Astrocyte of the cerebellum (primary cell): ENCODE measurements at regions not wholly inside any gene's neighbourhood (a gene's known extent, or its start where the extent isn't known, plus 50 kb on each side); places are given as distances from the start of the nearest gene placed in this dataset.

Source experiments
- DNase-seq: peaks from one replicate; pipeline ENCODE4 v3.0.0-alpha.2; 2011; ENCODE audit warnings: low read depth
- H3K4me3 ChIP-seq: 2 replicates; pipeline ENCODE4 v1.5.1; 2011; ENCODE audit warnings: mild to moderate bottlenecking, low read depth, low read length, moderate library complexity
- CTCF ChIP-seq: IDR thresholded peaks from 2 replicates; pipeline ENCODE4 v1.5.1; 2012; ENCODE audit warnings: low read length, low read depth, moderate library complexity, mild to moderate bottlenecking; ENCODE audit errors: missing control alignments
- in situ Hi-C: cut with HindIII; loops from 2 replicates; pipeline ENCODE4 v1.10.0; 2017; ENCODE audit warnings: low sequenced_read_pairs

GRCh38 chr12:87870493-87871460, 158.4 kb downstream of the C12orf50 start:
- no peak for DNase-seq
- TF ChIP-seq CTCF = no peak
- in situ Hi-C loops = no loop called here
- no peak overlapping the region for H3K4me3 ChIP-seq

DNA sequence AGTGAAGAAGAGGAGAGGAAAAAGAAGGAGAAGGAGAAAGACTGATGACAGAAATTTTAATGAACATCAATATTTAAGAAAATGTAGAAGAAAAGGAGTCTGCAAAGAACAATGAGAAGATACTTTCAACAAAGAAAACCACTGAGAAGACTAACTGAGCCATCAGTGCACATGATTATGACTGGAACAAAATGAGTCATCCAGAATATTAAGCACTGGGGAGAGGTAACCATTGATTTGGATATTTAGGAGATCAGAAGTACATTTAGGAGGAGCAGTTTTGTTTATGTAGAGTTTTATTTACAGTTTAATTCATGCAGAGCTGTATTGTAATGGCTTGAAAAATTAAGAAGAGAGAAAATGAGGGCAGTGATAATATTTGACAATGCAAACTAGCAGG, 159.1 kb downstream of the C12orf50 start:
- TF ChIP-seq CTCF = no peak

GRCh38 chr12:87866578-87867292, 162.5 kb downstream of the C12orf50 start:
- no peak for DNase-seq
- no peak overlapping the region for H3K4me3 ChIP-seq
- peak; percentile 42 for TF ChIP-seq CTCF
- in situ Hi-C loops = no loop called here

More for the DNA sequence above, 159.1 kb downstream of the C12orf50 start:
- DNase-seq = no peak
- in situ Hi-C loops = no loop called here
- H3K4me3 ChIP-seq = no peak overlapping the region

GRCh38 chr12:87861791-87862190, 167.4 kb downstream of the C12orf50 start:
- no peak for TF ChIP-seq CTCF
- H3K4me3 ChIP-seq = no peak overlapping the region
- in situ Hi-C loops = no loop called here
- peak; percentile 31 for DNase-seq

DNA sequence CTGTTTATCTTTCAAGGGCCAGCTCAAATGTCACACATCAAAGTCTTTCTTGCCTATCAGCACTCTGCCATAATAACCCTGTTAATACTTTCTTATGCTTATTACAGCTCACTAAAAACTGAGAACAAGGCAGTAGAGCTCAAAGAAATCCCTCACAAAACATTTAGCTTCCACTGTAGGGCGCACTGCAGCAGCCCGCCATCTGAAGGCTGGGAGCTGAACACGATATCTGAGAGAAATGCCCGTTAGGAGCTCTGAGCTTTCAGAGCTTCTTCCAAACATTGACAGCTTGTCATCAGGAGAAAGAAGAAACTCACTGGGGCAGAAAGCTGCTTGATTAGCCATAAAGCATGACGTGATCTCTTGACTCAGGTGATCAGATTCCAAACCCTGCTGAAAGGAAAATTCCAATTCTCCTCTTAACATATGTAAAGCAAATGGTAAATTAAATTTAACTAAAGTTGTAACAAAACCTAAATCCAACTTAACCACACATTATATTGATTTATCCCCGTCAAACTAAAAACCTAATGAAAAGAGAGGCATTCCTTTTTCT, 175.7 kb downstream of the C12orf50 start:
- no peak for DNase-seq
- no peak overlapping the region for H3K4me3 ChIP-seq
- in situ Hi-C loops = no loop called here
- no peak for TF ChIP-seq CTCF

- TF ChIP-seq CTCF = no peak
- H3K4me3 ChIP-seq = no peak overlapping the region
- DNase-seq = no peak
- in situ Hi-C loops = no loop called here
Observed at GRCh38 chr12:87849074-87849473, 180.1 kb downstream of the C12orf50 start.
